ENCODE measurements at regions not wholly inside any gene's neighbourhood (a gene's known extent, or its start where the extent isn't known, plus 50 kb on each side); places are given as distances from the start of the nearest gene placed in this dataset.

- TF ChIP-seq CTCF (IDR thresholded peaks at IDR 0.05) (no peak), POLR2A (IDR thresholded peaks at IDR 0.05) (no peak)
Measured at GRCh38 chr4:122219356-122219755, 67.2 kb downstream of the BLTP1 start.

Measured in thyroid gland (tissue), 4 donors.